OCI-LY7 (cell line): ENCODE measurements at regions not wholly inside any gene's neighbourhood (a gene's known extent, or its start where the extent isn't known, plus 50 kb on each side); places are given as distances from the start of the nearest gene placed in this dataset.

Source experiments
- BruUV-seq: library from RNA; stranded (reverse); fragments of 400-500 nt; replicated peaks from 2 replicates; lab custom pipeline; 2021; lab: Mats Ljungman, UMichigan
- CTCF ChIA-PET: fragments of 300-600 bp; sonication (Branson Sonifier 250); formaldehyde crosslinking; loops from one replicate; lab custom pipeline; 2022; ENCODE audit warnings: antibody characterized with exemption; ENCODE audit not compliant: unreplicated experiment; lab: Charles Lee
- POLR2A ChIA-PET: fragments of 300-600 bp; sonication (Branson Sonifier 250); formaldehyde crosslinking; loops from one replicate; lab custom pipeline; 2022; ENCODE audit warnings: antibody characterized with exemption; lab: Charles Lee
- DNase-seq: peaks from one replicate; pipeline ENCODE4 v3.0.0-alpha.2; 2015; ENCODE audit warnings: low spot score
- H2AFZ ChIP-seq: fragments of 200-600 bp; sonication (generic), shearing (Covaris generic); 2 replicates; pipeline ENCODE4 v1.6.1; 2014; ENCODE audit warnings: mild to moderate bottlenecking, antibody characterized with exemption, low read length, moderate library complexity
- H3K27ac ChIP-seq: fragments of 200-600 bp; sonication (generic); 2 replicates; pipeline ENCODE4 v1.5.1; 2014; ENCODE audit warnings: mixed run types, low read depth, mild to moderate bottlenecking, moderate library complexity, low read length, inconsistent platforms; ENCODE audit not compliant: poor library complexity, severe bottlenecking
- H3K36me3 ChIP-seq: fragments of 200-600 bp; sonication (generic); 2 replicates; pipeline ENCODE4 v1.6.1; 2014; ENCODE audit warnings: mild to moderate bottlenecking, antibody characterized with exemption, low read length, moderate library complexity, mixed read lengths; ENCODE audit not compliant: insufficient read depth
- H3K4me1 ChIP-seq: fragments of 200-600 bp; sonication (generic); 2 replicates; pipeline ENCODE4 v1.5.1; 2014; ENCODE audit warnings: mild to moderate bottlenecking, low read length; ENCODE audit not compliant: insufficient read depth, poor library complexity, severe bottlenecking
- H3K4me2 ChIP-seq: fragments of 200-600 bp; sonication (generic); 2 replicates; pipeline ENCODE4 v1.6.1; 2014; ENCODE audit warnings: mild to moderate bottlenecking, low read length
- H3K4me3 ChIP-seq: fragments of 200-600 bp; sonication (generic); 2 replicates; pipeline ENCODE4 v1.5.1; 2014; ENCODE audit warnings: mild to moderate bottlenecking, low read depth, low read length; ENCODE audit not compliant: poor library complexity, severe bottlenecking
- H3K79me2 ChIP-seq: fragments of 200-600 bp; sonication (generic); 2 replicates; pipeline ENCODE4 v1.6.1; 2016; ENCODE audit warnings: low read depth, mild to moderate bottlenecking, low read length, moderate library complexity, mixed read lengths; ENCODE audit not compliant: insufficient read depth
- H3K9me2 ChIP-seq: fragments of 200-600 bp; sonication (generic); 2 replicates; pipeline ENCODE4 v1.6.1; 2016; ENCODE audit warnings: mild to moderate bottlenecking, low read length, mixed read lengths; ENCODE audit not compliant: insufficient read depth
- H3K9me3 ChIP-seq: fragments of 200-600 bp; sonication (generic); 2 replicates; pipeline ENCODE4 v1.6.1; 2014; ENCODE audit warnings: mild to moderate bottlenecking, mixed run types, low read length, mixed read lengths
- H4K20me1 ChIP-seq: fragments of 200-600 bp; sonication (generic); 2 replicates; pipeline ENCODE4 v1.6.1; 2014; ENCODE audit warnings: mild to moderate bottlenecking, antibody characterized with exemption, low read length, moderate library complexity, mixed read lengths; ENCODE audit not compliant: insufficient read depth
- EZH2phosphoT487 ChIP-seq: fragments of 200-600 bp; sonication (generic); IDR thresholded peaks from 2 replicates; pipeline ENCODE4 v1.6.1; 2018; ENCODE audit warnings: low read depth, borderline replicate concordance, mild to moderate bottlenecking, mixed run types, antibody characterized with exemption, low read length, moderate library complexity, mixed read lengths
- intact Hi-C: fragments of 100-400 bp; cut with micrococcal nuclease; formaldehyde crosslinking; loops from one replicate; pipeline ENCODE4 v1.10.0; 2022; ENCODE audit not compliant: unreplicated experiment
- TF ChIP-seq, protein P1 (sequence below): fragments of 200-600 bp; sonication (generic); conservative IDR thresholded peaks from 2 replicates; pipeline ENCODE4 v1.5.1; 2014; ENCODE audit warnings: mild to moderate bottlenecking, antibody characterized with exemption, low read length, moderate library complexity, mixed read lengths

DNA sequence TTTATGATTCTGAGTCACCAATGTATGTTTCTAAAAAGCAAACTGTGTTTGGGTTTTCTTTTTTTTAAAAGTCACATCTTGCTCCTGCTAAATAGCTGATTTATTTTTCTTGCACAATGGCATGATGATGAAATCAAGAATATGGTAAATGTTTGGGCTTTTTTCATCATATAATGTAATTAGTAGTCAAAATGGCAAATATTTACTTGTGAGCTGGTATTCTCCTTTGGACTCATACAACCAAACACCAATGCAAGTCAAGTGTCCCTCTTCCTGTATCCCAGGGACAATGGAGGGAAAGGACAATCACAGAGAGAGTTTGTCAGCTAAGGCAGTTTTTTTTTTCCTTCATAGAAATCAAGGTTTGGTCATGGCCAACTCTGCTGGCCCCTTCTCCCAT is 94.6 kb upstream of the RALGPS2 start:
- no TSS peak for BruUV-seq
- H3K4me1 ChIP-seq = no peaks in the 10 kb centered on the region
- H4K20me1 ChIP-seq = no peaks in the 10 kb centered on the region
- DNase-seq = no peak
- H2AFZ ChIP-seq = no peak overlapping the region
- no peaks in the 10 kb centered on the region for H3K9me2 ChIP-seq
- no peak overlapping the region for H3K4me3 ChIP-seq
- no peaks in the 10 kb centered on the region for H3K9me3 ChIP-seq
- no peak overlapping the region for H3K27ac ChIP-seq
- ChIA-PET CTCF (no interaction called here), POLR2A (interaction anchor here (0.7 to 1.5 kb wide), 4 partner anchors 12 to 65 kb away, joined by 3 to 6 read pairs (median 4); no protein-coding TSS in a partner anchor)
- intact Hi-C loops = no loop called here
- TF ChIP-seq EZH2phosphoT487 = no peak
- TF ChIP-seq, protein P1, sequence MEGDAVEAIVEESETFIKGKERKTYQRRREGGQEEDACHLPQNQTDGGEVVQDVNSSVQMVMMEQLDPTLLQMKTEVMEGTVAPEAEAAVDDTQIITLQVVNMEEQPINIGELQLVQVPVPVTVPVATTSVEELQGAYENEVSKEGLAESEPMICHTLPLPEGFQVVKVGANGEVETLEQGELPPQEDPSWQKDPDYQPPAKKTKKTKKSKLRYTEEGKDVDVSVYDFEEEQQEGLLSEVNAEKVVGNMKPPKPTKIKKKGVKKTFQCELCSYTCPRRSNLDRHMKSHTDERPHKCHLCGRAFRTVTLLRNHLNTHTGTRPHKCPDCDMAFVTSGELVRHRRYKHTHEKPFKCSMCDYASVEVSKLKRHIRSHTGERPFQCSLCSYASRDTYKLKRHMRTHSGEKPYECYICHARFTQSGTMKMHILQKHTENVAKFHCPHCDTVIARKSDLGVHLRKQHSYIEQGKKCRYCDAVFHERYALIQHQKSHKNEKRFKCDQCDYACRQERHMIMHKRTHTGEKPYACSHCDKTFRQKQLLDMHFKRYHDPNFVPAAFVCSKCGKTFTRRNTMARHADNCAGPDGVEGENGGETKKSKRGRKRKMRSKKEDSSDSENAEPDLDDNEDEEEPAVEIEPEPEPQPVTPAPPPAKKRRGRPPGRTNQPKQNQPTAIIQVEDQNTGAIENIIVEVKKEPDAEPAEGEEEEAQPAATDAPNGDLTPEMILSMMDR = no peak
- H3K36me3 ChIP-seq = no peaks in the 10 kb centered on the region
- H3K4me2 ChIP-seq = no peak overlapping the region
- H3K79me2 ChIP-seq = no peaks in the 10 kb centered on the region

DNA sequence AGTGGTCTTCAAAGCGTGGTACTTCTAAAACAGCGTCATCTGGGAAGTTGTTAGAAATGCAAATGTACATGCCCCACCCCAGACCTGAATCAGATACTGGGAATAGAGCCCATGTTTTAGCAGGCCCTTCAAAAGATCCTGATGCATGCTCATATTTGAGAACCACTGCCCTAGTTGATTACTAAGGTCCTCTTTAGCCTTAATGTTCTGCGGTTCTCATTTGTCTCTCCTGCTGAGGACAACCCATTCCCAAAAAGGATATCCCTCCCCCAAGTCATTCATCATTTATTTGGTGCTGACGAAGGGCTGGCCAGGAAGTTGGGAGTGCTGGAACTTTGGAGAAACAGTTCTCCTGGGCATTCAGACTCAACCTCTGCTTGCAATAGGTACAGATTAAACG is 92.4 kb upstream of the RALGPS2 start:
- no TSS peak for BruUV-seq
- Histone ChIP-seq H2AFZ (no peak overlapping the region), H3K79me2 (no peaks in the 10 kb centered on the region), H3K4me2 (no peak overlapping the region), H3K4me3 (no peak overlapping the region), H3K9me3 (no peaks in the 10 kb centered on the region), H4K20me1 (no peaks in the 10 kb centered on the region), H3K9me2 (no peaks in the 10 kb centered on the region), H3K4me1 (no peaks in the 10 kb centered on the region), H3K27ac (no peak overlapping the region), H3K36me3 (no peaks in the 10 kb centered on the region)
- CTCF ChIA-PET = no interaction called here
- TF ChIP-seq EZH2phosphoT487 = no peak
- TF ChIP-seq, protein P1 = no peak
- intact Hi-C loops = no loop called here
- POLR2A ChIA-PET = interaction anchor here (1.4 kb wide), 2 partner anchors 10 to 12 kb away, joined by 5 to 8 read pairs; no protein-coding TSS in a partner anchor
- DNase-seq = no peak

DNA sequence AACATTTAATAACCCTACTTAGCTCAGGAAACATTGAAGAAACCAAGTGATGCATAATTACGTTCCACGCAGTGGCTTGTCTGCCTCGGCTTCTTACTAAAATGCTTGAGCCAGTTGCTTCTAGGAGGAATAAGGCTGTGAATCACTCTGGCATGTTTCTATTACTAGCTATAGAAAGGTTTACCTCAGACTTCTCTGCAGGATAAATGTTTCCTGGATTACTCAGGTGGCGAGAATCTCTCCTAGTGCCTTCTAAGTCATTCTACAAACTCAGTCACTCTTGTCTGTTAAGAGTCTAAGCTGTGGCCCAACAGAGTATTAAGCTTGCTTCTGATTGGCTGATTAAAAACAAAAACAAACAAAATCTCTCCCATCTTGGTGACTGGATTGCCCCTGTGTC is 92.0 kb upstream of the RALGPS2 start:
- POLR2A ChIA-PET = interaction anchor here (1.4 kb wide), 2 partner anchors 10 to 12 kb away, joined by 5 to 8 read pairs; no protein-coding TSS in a partner anchor
- no peak overlapping the region for H3K27ac ChIP-seq

More for the DNA sequence above, 92.0 kb upstream of the RALGPS2 start:
- Histone ChIP-seq H3K4me1 (no peaks in the 10 kb centered on the region), H2AFZ (no peak overlapping the region), H4K20me1 (no peaks in the 10 kb centered on the region), H3K9me2 (no peaks in the 10 kb centered on the region), H3K9me3 (no peaks in the 10 kb centered on the region), H3K36me3 (no peaks in the 10 kb centered on the region), H3K4me2 (no peak overlapping the region), H3K79me2 (no peaks in the 10 kb centered on the region), H3K4me3 (no peak overlapping the region)
- CTCF ChIA-PET = no interaction called here
- BruUV-seq = no TSS peak
- TF ChIP-seq, protein P1 = no peak
- no peak for TF ChIP-seq EZH2phosphoT487
- intact Hi-C loops = no loop called here
- DNase-seq = no peak
